ENCODE measurements at regions not wholly inside any gene's neighbourhood (a gene's known extent, or its start where the extent isn't known, plus 50 kb on each side); places are given as distances from the start of the nearest gene placed in this dataset.
"Not testable (repeated sequence)": the region's sequence is repeated elsewhere in the genome, so short reads cannot be mapped to it uniquely, and the experiment has no call there.

GRCh38 chr6:104676679-104677078, 183.0 kb downstream of the HACE1 start:
- DNase-seq, result not testable (repeated sequence)

- DNase-seq, result not testable (repeated sequence)
Measured at GRCh38 chr6:104675161-104675560, 184.6 kb downstream of the HACE1 start.

GRCh38 chr6:104673078-104673477, 186.6 kb downstream of the HACE1 start:
- DNase-seq, result not testable (repeated sequence)

GRCh38 chr6:104671591-104671891, 188.2 kb downstream of the HACE1 start:
- DNase-seq, result not testable (repeated sequence)

GRCh38 chr6:104670834-104671590, 188.7 kb downstream of the HACE1 start:
- not testable (repeated sequence) for DNase-seq

GRCh38 chr6:104669483-104669882, 190.2 kb downstream of the HACE1 start:
- DNase-seq, result no peak

- no peak for DNase-seq
Measured at GRCh38 chr6:104656235-104656634, 203.5 kb downstream of the HACE1 start.

GRCh38 chr6:104653781-104654180, 205.9 kb downstream of the HACE1 start:
- no peak for DNase-seq

- no peak for DNase-seq
Measured at GRCh38 chr6:104648347-104648746, 211.4 kb downstream of the HACE1 start.

GRCh38 chr6:104644848-104645247, 214.9 kb downstream of the HACE1 start:
- DNase-seq, result no peak

GRCh38 chr6:104642871-104643270, 216.8 kb downstream of the HACE1 start:
- DNase-seq, result no peak

GRCh38 chr6:104640761-104641160, 219.0 kb downstream of the HACE1 start:
- DNase-seq, result no peak

GRCh38 chr6:104640150-104640700, 219.5 kb downstream of the HACE1 start:
- peak in 1 of 2 experiments; percentile 11 for DNase-seq

GRCh38 chr6:104639668-104640067, 220.1 kb downstream of the HACE1 start:
- DNase-seq, result peak; percentile 95 to 96

GRCh38 chr6:104638841-104639290, 220.9 kb downstream of the HACE1 start:
- DNase-seq, result no peak

- no peak for DNase-seq
Measured at GRCh38 chr6:104633125-104633524, 226.6 kb downstream of the HACE1 start.

- DNase-seq, result no peak
Measured at GRCh38 chr6:104632588-104632987, 227.1 kb downstream of the HACE1 start.

- DNase-seq, result no peak
Measured at GRCh38 chr6:104630955-104631354, 228.8 kb downstream of the HACE1 start.

GRCh38 chr6:104630522-104630921, 229.2 kb downstream of the HACE1 start:
- no peak for DNase-seq

GRCh38 chr6:104629826-104630225, 229.9 kb downstream of the HACE1 start:
- DNase-seq, result no peak

GRCh38 chr6:104625536-104625935, 234.2 kb downstream of the HACE1 start:
- DNase-seq, result no peak

- DNase-seq, result peak; percentile 37 to 39
Measured at GRCh38 chr6:104623052-104623690, 236.5 kb downstream of the HACE1 start.

- no peak for DNase-seq
Measured at GRCh38 chr6:104621396-104621795, 238.3 kb downstream of the HACE1 start.

GRCh38 chr6:104617591-104617990, 242.1 kb downstream of the HACE1 start:
- DNase-seq, result no peak

Measured in AML-193 (cell line).